Right lung (tissue), 2 donors: ENCODE measurements at regions not wholly inside any gene's neighbourhood (a gene's known extent, or its start where the extent isn't known, plus 50 kb on each side); places are given as distances from the start of the nearest gene placed in this dataset.

Source experiments
- DNase-seq, 2 donors: peaks; one replicate each; pipeline ENCODE4 v3.0.0-alpha.2; 2013

GRCh38 chr22:27340047-27340446 is 461.5 kb downstream of the MN1 start:
- DNase-seq = no peak

- DNase-seq = no peak
Observed at GRCh38 chr22:27344546-27344945, 457.0 kb downstream of the MN1 start.

GRCh38 chr22:27345691-27346090 is 455.9 kb downstream of the MN1 start:
- peak in 1 of 2 donors; percentile 25 for DNase-seq

GRCh38 chr22:27347951-27348350 is 453.6 kb downstream of the MN1 start:
- no peak for DNase-seq

- no peak for DNase-seq
Observed at GRCh38 chr22:27348634-27349033, 452.9 kb downstream of the MN1 start.

- no peak for DNase-seq
Observed at GRCh38 chr22:27349456-27349855, 452.1 kb downstream of the MN1 start.

GRCh38 chr22:27350306-27350705 is 451.2 kb downstream of the MN1 start:
- DNase-seq = no peak

- no peak for DNase-seq
Observed at GRCh38 chr22:27352426-27352825, 449.1 kb downstream of the MN1 start.

GRCh38 chr22:27358096-27358870 is 443.3 kb downstream of the MN1 start:
- no peak for DNase-seq

GRCh38 chr22:27370269-27370668 is 431.3 kb downstream of the MN1 start:
- DNase-seq = no peak

GRCh38 chr22:27370987-27371386 is 430.6 kb downstream of the MN1 start:
- no peak for DNase-seq

GRCh38 chr22:27372364-27372763 is 429.2 kb downstream of the MN1 start:
- DNase-seq = no peak

- DNase-seq = no peak
Observed at GRCh38 chr22:27372969-27373670, 428.4 kb downstream of the MN1 start.

- DNase-seq = no peak
Observed at GRCh38 chr22:27377501-27378295, 423.9 kb downstream of the MN1 start.

- no peak for DNase-seq
Observed at GRCh38 chr22:27378311-27378800, 423.2 kb downstream of the MN1 start.

GRCh38 chr22:27378995-27379394 is 422.6 kb downstream of the MN1 start:
- no peak for DNase-seq

- DNase-seq = no peak
Observed at GRCh38 chr22:27380855-27381254, 420.7 kb downstream of the MN1 start.

- no peak for DNase-seq
Observed at GRCh38 chr22:27381552-27381951, 420.0 kb downstream of the MN1 start.

GRCh38 chr22:27381960-27382742 is 419.4 kb downstream of the MN1 start:
- no peak for DNase-seq

- DNase-seq = no peak
Observed at GRCh38 chr22:27382947-27383346, 418.6 kb downstream of the MN1 start.

- no peak for DNase-seq
Observed at GRCh38 chr22:27383896-27384295, 417.7 kb downstream of the MN1 start.
